Fibroblast of skin of right biceps (primary cell): ENCODE measurements at regions not wholly inside any gene's neighbourhood (a gene's known extent, or its start where the extent isn't known, plus 50 kb on each side); places are given as distances from the start of the nearest gene placed in this dataset.
"Not testable (repeated sequence)": the region's sequence is repeated elsewhere in the genome, so short reads cannot be mapped to it uniquely, and the experiment has no call there.

ENCODE experiments used
- DNase-seq: peaks from one replicate; pipeline ENCODE4 v3.0.0-alpha.2; 2013

- DNase-seq, result no peak
These were observed 90.6 kb downstream of the MRPL14 start for GRCh38 chr6:44036699-44037101.

GRCh38 chr6:44036196-44036595, 91.1 kb downstream of the MRPL14 start:
- DNase-seq, result peak; percentile 58

- DNase-seq, result peak; percentile 63
These were observed 91.6 kb downstream of the MRPL14 start for GRCh38 chr6:44035621-44036020.

GRCh38 chr6:44034931-44035345, 92.3 kb downstream of the MRPL14 start:
- no peak for DNase-seq

- no peak for DNase-seq
These were observed 92.8 kb downstream of the MRPL14 start for GRCh38 chr6:44034391-44034861.

GRCh38 chr6:44030812-44031454, 96.3 kb downstream of the MRPL14 start:
- DNase-seq, result no peak

GRCh38 chr6:44029444-44030185, 97.6 kb downstream of the MRPL14 start:
- peak; percentile 70 for DNase-seq

GRCh38 chr6:44028789-44029310, 98.4 kb downstream of the MRPL14 start:
- DNase-seq, result no peak

GRCh38 chr6:44025226-44025625, 102.0 kb downstream of the MRPL14 start:
- DNase-seq, result peak; percentile 41

- peak; percentile 60 for DNase-seq
These were observed 102.6 kb downstream of the MRPL14 start for GRCh38 chr6:44024574-44025219.

GRCh38 chr6:44023586-44024454, 103.4 kb downstream of the MRPL14 start:
- no peak for DNase-seq

GRCh38 chr6:44022671-44023352, 104.4 kb downstream of the MRPL14 start:
- DNase-seq, result no peak

- DNase-seq, result peak; percentile 40
These were observed 105.0 kb downstream of the MRPL14 start for GRCh38 chr6:44022296-44022661.

GRCh38 chr6:44021589-44022295, 105.5 kb downstream of the MRPL14 start:
- no peak for DNase-seq

- DNase-seq, result no peak
These were observed 106.4 kb downstream of the MRPL14 start for GRCh38 chr6:44020664-44021425.

GRCh38 chr6:44020148-44020547, 107.1 kb downstream of the MRPL14 start:
- DNase-seq, result no peak

- not testable (repeated sequence) for DNase-seq
These were observed 109.9 kb downstream of the MRPL14 start for GRCh38 chr6:44017307-44017706.

- DNase-seq, result peak; percentile 89
These were observed 111.0 kb downstream of the MRPL14 start for GRCh38 chr6:44016131-44016870.

GRCh38 chr6:44012078-44012493, 115.2 kb downstream of the MRPL14 start:
- DNase-seq, result peak; percentile 100
